ENCODE measurements at regions not wholly inside any gene's neighbourhood (a gene's known extent, or its start where the extent isn't known, plus 50 kb on each side); places are given as distances from the start of the nearest gene placed in this dataset.

- DNase-seq: no peak
- Histone ChIP-seq H3K27ac (no peak overlapping the region), H3K36me3 (no peaks in the 10 kb centered on the region), H3K27me3 (no peaks in the 10 kb centered on the region), H3K4me1 (no peaks in the 10 kb centered on the region), H3K4me3 (no peak overlapping the region), H3K9me3 (no peaks in the 10 kb centered on the region)
- no peak for TF ChIP-seq CTCF (IDR thresholded peaks at IDR 0.05)
- no peak for TF ChIP-seq POLR2A (IDR thresholded peaks at IDR 0.05)
- no peak for ATAC-seq
- intact Hi-C loops (cut with DNase I): no loop called here
- 60% methylated on average over 1 of the region's 1 CpG for WGBS (ENCODE audit: insufficient coverage, low coverage, low lambda C conversion rate, missing lambda C conversion rate)
Observed at GRCh38 chr5:105803431-105803830, 1867.3 kb downstream of the EFNA5 start.

DNA sequence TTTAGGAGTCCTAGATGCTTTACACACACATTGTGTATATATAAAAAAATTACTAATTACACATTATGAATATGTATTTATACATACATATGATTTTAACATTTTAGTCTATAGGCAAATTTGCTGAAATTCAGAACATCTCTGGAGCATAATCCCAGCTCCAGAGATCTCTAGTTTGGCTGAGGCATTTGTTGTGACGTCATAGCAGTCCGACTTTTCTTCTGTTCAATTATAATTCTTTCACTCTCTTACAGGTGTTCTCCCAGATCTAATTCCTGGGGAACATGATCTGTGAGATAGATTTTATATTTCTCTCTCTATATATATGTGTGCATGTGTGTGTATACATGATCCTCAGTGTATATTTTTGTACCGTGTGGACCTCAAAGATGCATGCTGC, 1876.2 kb downstream of the EFNA5 start:
- no peaks in the 10 kb centered on the region for H3K36me3 ChIP-seq
- TF ChIP-seq CTCF (IDR thresholded peaks at IDR 0.05) (no peak), POLR2A (IDR thresholded peaks at IDR 0.05) (no peak)
- no peak for ATAC-seq
- DNase-seq: no peak
- intact Hi-C loops (cut with DNase I): no loop called here
- no peaks in the 10 kb centered on the region for H3K4me1 ChIP-seq
- WGBS (ENCODE audit: insufficient coverage, low coverage, low lambda C conversion rate, missing lambda C conversion rate): 56% methylated on average over 3 of the region's 3 CpGs
- no peak overlapping the region for H3K27ac ChIP-seq
- H3K27me3 ChIP-seq: no peaks in the 10 kb centered on the region
- H3K9me3 ChIP-seq: no peaks in the 10 kb centered on the region
- H3K4me3 ChIP-seq: no peak overlapping the region

GRCh38 chr5:105789246-105789645, 1881.5 kb downstream of the EFNA5 start:
- DNase-seq: no peak
- Histone ChIP-seq H3K27me3 (no peaks in the 10 kb centered on the region), H3K9me3 (no peaks in the 10 kb centered on the region), H3K27ac (no peak overlapping the region), H3K36me3 (no peaks in the 10 kb centered on the region), H3K4me3 (no peak overlapping the region), H3K4me1 (no peaks in the 10 kb centered on the region)
- TF ChIP-seq POLR2A (IDR thresholded peaks at IDR 0.05) (no peak), CTCF (IDR thresholded peaks at IDR 0.05) (no peak)
- ATAC-seq: no peak
- intact Hi-C loops (cut with DNase I): no loop called here
- WGBS (ENCODE audit: insufficient coverage, low coverage, low lambda C conversion rate, missing lambda C conversion rate): 35% methylated on average over 1 of the region's 1 CpG

GRCh38 chr5:105783811-105784210, 1886.9 kb downstream of the EFNA5 start:
- H3K4me3 ChIP-seq: no peak overlapping the region
- intact Hi-C loops (cut with DNase I): no loop called here
- no peak overlapping the region for H3K27ac ChIP-seq
- no peaks in the 10 kb centered on the region for H3K27me3 ChIP-seq
- no peaks in the 10 kb centered on the region for H3K36me3 ChIP-seq
- DNase-seq (no peak), ATAC-seq (no peak)
- TF ChIP-seq POLR2A (IDR thresholded peaks at IDR 0.05) (no peak), CTCF (IDR thresholded peaks at IDR 0.05) (no peak)
- H3K9me3 ChIP-seq: no peaks in the 10 kb centered on the region
- H3K4me1 ChIP-seq: no peaks in the 10 kb centered on the region
- WGBS (ENCODE audit: insufficient coverage, low coverage, low lambda C conversion rate, missing lambda C conversion rate): 64% methylated on average over 2 of the region's 2 CpGs

- intact Hi-C loops (cut with DNase I): no loop called here
- ATAC-seq: no peak
- TF ChIP-seq POLR2A (IDR thresholded peaks at IDR 0.05) (no peak), CTCF (IDR thresholded peaks at IDR 0.05) (no peak)
Observed at GRCh38 chr5:105782501-105782900, 1888.2 kb downstream of the EFNA5 start.

More at GRCh38 chr5:105782501-105782900, 1888.2 kb downstream of the EFNA5 start:
- H3K4me1 ChIP-seq: no peaks in the 10 kb centered on the region
- no peak overlapping the region for H3K4me3 ChIP-seq
- no peak overlapping the region for H3K27ac ChIP-seq
- H3K9me3 ChIP-seq: no peaks in the 10 kb centered on the region
- DNase-seq: no peak
- no peaks in the 10 kb centered on the region for H3K27me3 ChIP-seq
- WGBS (ENCODE audit: insufficient coverage, low coverage, low lambda C conversion rate, missing lambda C conversion rate): 32% methylated on average over 2 of the region's 2 CpGs
- no peaks in the 10 kb centered on the region for H3K36me3 ChIP-seq

Measured in right lobe of liver (tissue), 6 donors.